Endothelial cell of umbilical vein (primary cell): ENCODE measurements at regions not wholly inside any gene's neighbourhood (a gene's known extent, or its start where the extent isn't known, plus 50 kb on each side); places are given as distances from the start of the nearest gene placed in this dataset.

Experiments used
- BruUV-seq: library from RNA; stranded (reverse); fragments of 400-500 nt; replicated peaks from 2 replicates; lab custom pipeline; 2021; lab: Mats Ljungman, UMichigan
- CTCF ChIA-PET: fragments of 300-600, 350-600 bp; sonication (Branson Sonifier 250); formaldehyde crosslinking; loops from one replicate; lab custom pipeline; 2021; ENCODE audit warnings: antibody characterized with exemption, inconsistent platforms; lab: Charles Lee
- POLR2A ChIA-PET: fragments of 300-600, 350-600 bp; sonication (Branson Sonifier 250); formaldehyde crosslinking; loops from one replicate; lab custom pipeline; 2021; ENCODE audit warnings: antibody characterized with exemption, inconsistent platforms; lab: Charles Lee
- DNase-seq: peaks from one replicate; pipeline ENCODE4 v3.0.0-alpha.2; 2011; ENCODE audit warnings: low read depth, low spot score
- FAIRE-seq: peaks from 2 replicates; lab custom pipeline; 2011; peaks lifted over from hg19 to GRCh38; lab: Jason Lieb, UNC
- H2AFZ ChIP-seq: 2 replicates; pipeline ENCODE4 v1.6.0; 2012; ENCODE audit warnings: low read depth, low read length, control low read depth, inconsistent platforms
- H3K27ac ChIP-seq: 2 replicates; pipeline ENCODE4 v1.5.1; 2011; ENCODE audit warnings: low read depth, mild to moderate bottlenecking, control low read depth, low read length, moderate library complexity; ENCODE audit not compliant: insufficient read depth
- H3K27me3 ChIP-seq, 2 experiments: 2 replicates each; pipeline versions ENCODE4 v1.6.0 to v1.6.1; 2011; ENCODE audit warnings: low read length in 2 of 2, mixed read lengths in 1 of 2; ENCODE audit not compliant: control insufficient read depth in 2 of 2, insufficient read depth in 2 of 2
- H3K36me3 ChIP-seq, 2 experiments: 2 replicates in 1 of 2; 3 replicates in 1 of 2; pipeline ENCODE4 v1.5.1; 2011; ENCODE audit warnings: low read length in 2 of 2, mild to moderate bottlenecking in 1 of 2, moderate library complexity in 1 of 2; ENCODE audit not compliant: control insufficient read depth in 2 of 2, insufficient read depth in 2 of 2; ENCODE audit errors: extremely low read depth in 1 of 2
- H3K4me1 ChIP-seq: 3 replicates; pipeline ENCODE4 v1.5.1; 2011; ENCODE audit warnings: mild to moderate bottlenecking, low read length; ENCODE audit not compliant: control insufficient read depth, insufficient read depth; ENCODE audit errors: extremely low read depth
- H3K4me2 ChIP-seq: 2 replicates; pipeline ENCODE4 v1.6.1; 2011; ENCODE audit warnings: low read length, control low read depth, mixed read lengths; ENCODE audit not compliant: insufficient read depth
- H3K4me3 ChIP-seq, 3 experiments: fragments of 200-600 bp in 1 of 3; sonication (generic), shearing (Covaris generic) in 1 of 3; replicated peaks in 1 of 3; 2 replicates each; pipeline ENCODE4 v1.5.1; 2011 to 2016; ENCODE audit warnings: control low read depth in 3 of 3, low read length in 3 of 3, mild to moderate bottlenecking in 2 of 3, inconsistent platforms in 1 of 3, low read depth in 1 of 3, moderate library complexity in 1 of 3; ENCODE audit not compliant: insufficient read depth in 1 of 3
- H3K79me2 ChIP-seq: 2 replicates; pipeline ENCODE4 v1.6.0; 2012; ENCODE audit warnings: low read length, inconsistent platforms; ENCODE audit not compliant: control insufficient read depth, insufficient read depth
- H3K9ac ChIP-seq: replicated peaks from 2 replicates; pipeline ENCODE3; 2011; ENCODE audit warnings: low read length, control low read depth; ENCODE audit not compliant: insufficient read depth; ENCODE audit errors: extremely low read depth
- H3K9me1 ChIP-seq: replicated peaks from 3 replicates; pipeline ENCODE4 v1.6.0; 2011; ENCODE audit warnings: mild to moderate bottlenecking, low read length; ENCODE audit not compliant: control insufficient read depth, insufficient read depth; ENCODE audit errors: extremely low read depth
- H3K9me3 ChIP-seq: replicated peaks from 2 replicates; pipeline ENCODE4 v1.5.1; 2012; ENCODE audit warnings: low read length, inconsistent platforms; ENCODE audit not compliant: control insufficient read depth, insufficient read depth
- H4K20me1 ChIP-seq: replicated peaks from 2 replicates; pipeline ENCODE3; 2011; ENCODE audit warnings: mild to moderate bottlenecking, low read length; ENCODE audit not compliant: control insufficient read depth, insufficient read depth; ENCODE audit errors: extremely low read depth
- EZH2 ChIP-seq: IDR thresholded peaks from 2 replicates; pipeline ENCODE4 v1.6.1; 2012; ENCODE audit warnings: borderline replicate concordance, low read depth, mild to moderate bottlenecking, moderate library complexity, low read length, inconsistent platforms; ENCODE audit not compliant: severe bottlenecking
- FOS ChIP-seq: IDR thresholded peaks from 2 replicates; pipeline ENCODE4 v1.6.1; 2011; ENCODE audit warnings: mild to moderate bottlenecking, low read length, moderate library complexity, borderline replicate concordance; ENCODE audit not compliant: insufficient read depth
- GATA2 ChIP-seq: IDR thresholded peaks from 2 replicates; pipeline ENCODE4 v1.7.0; 2011; ENCODE audit warnings: low read depth, mild to moderate bottlenecking, moderate library complexity, mixed read lengths, low read length; ENCODE audit not compliant: insufficient read length, insufficient read depth
- MYC ChIP-seq: IDR thresholded peaks from one replicate; pipeline ENCODE4 v1.6.1; 2011; ENCODE audit warnings: mild to moderate bottlenecking, low read depth, low read length
- POLR2A ChIP-seq: IDR thresholded peaks from 2 replicates; pipeline ENCODE4 v1.6.1; 2012; ENCODE audit warnings: low read depth, mild to moderate bottlenecking, control low read depth, low read length
- POLR2AphosphoS5 ChIP-seq: IDR thresholded peaks from 2 replicates; pipeline ENCODE4 v1.6.1; 2012; ENCODE audit warnings: low read depth, mild to moderate bottlenecking, control low read depth, low read length, moderate library complexity; ENCODE audit not compliant: insufficient read depth
- dilution Hi-C: fragments of 300-500 bp; cut with MboI; formaldehyde crosslinking; loops from one replicate; pipeline ENCODE4 v1.15.0; 2019; ENCODE audit warnings: low sequenced_read_pairs; ENCODE audit not compliant: extremely low pct_ligation_motif_present
- intact Hi-C: fragments of 100-400 bp; cut with micrococcal nuclease; formaldehyde crosslinking; loops from one replicate; pipeline ENCODE4 v1.10.0; 2022
- TF ChIP-seq, protein P1 (sequence below): IDR thresholded peaks from 2 replicates; pipeline ENCODE4 v1.6.1; 2011; ENCODE audit not compliant: insufficient read depth, insufficient read length
- TF ChIP-seq, protein P2 (sequence below), 2 donors: IDR thresholded peaks; 1 replicate in 1 of 2; 2 replicates in 1 of 2; pipeline ENCODE4 v1.5.1; 2011; ENCODE audit warnings: low read length in 2 of 2, mild to moderate bottlenecking in 2 of 2, moderate library complexity in 2 of 2, control low read depth in 1 of 2, inconsistent platforms in 1 of 2, low read depth in 1 of 2; ENCODE audit not compliant: insufficient read depth in 1 of 2; ENCODE audit errors: extremely low read depth in 1 of 2

DNA sequence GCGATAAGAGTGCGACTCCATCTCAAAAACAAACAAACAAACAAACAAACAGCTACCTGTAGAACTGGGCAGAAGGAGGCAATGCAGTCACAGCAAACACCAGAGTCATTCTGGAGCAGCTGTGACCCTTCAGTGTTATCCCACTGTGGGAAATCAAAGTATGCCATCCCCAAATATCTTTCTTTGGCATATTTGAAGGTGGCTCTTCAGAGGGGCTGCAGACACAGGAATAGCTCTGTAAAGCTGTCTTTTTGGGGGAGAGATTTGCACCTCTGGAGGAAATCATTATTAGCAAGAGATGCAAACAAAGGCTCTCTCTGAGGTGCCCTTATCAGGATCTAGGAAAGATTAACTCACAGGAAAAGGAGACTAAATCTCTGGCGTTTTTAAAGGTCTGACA lies 98.5 kb upstream of the XPO1 start:
- TF ChIP-seq, protein P1, sequence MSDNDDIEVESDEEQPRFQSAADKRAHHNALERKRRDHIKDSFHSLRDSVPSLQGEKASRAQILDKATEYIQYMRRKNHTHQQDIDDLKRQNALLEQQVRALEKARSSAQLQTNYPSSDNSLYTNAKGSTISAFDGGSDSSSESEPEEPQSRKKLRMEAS = no peak
- TF ChIP-seq MYC = no peak
- TF ChIP-seq POLR2AphosphoS5 = no peak
- no peak for TF ChIP-seq GATA2
- TF ChIP-seq POLR2A = no peak
- no peak for TF ChIP-seq EZH2
- TF ChIP-seq FOS = no peak
- TF ChIP-seq, protein P2, sequence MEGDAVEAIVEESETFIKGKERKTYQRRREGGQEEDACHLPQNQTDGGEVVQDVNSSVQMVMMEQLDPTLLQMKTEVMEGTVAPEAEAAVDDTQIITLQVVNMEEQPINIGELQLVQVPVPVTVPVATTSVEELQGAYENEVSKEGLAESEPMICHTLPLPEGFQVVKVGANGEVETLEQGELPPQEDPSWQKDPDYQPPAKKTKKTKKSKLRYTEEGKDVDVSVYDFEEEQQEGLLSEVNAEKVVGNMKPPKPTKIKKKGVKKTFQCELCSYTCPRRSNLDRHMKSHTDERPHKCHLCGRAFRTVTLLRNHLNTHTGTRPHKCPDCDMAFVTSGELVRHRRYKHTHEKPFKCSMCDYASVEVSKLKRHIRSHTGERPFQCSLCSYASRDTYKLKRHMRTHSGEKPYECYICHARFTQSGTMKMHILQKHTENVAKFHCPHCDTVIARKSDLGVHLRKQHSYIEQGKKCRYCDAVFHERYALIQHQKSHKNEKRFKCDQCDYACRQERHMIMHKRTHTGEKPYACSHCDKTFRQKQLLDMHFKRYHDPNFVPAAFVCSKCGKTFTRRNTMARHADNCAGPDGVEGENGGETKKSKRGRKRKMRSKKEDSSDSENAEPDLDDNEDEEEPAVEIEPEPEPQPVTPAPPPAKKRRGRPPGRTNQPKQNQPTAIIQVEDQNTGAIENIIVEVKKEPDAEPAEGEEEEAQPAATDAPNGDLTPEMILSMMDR (IDR thresholded peaks at IDR 0.05; ENCODE audit: extremely low read depth in 1 of 2, insufficient read depth in 1 of 2, low read depth in 1 of 2, low read length in 2 of 2) = no peak
- peaks cover 4% of the 10 kb centered on the region for H3K4me1 ChIP-seq
- no peak overlapping the region for H3K27ac ChIP-seq
- H3K79me2 ChIP-seq = no peaks in the 10 kb centered on the region
- H4K20me1 ChIP-seq = no peaks in the 10 kb centered on the region
- ChIA-PET CTCF (interaction anchor here (0.9 to 5.5 kb wide), 4 partner anchors 15 to 501 kb away, joined by 3 to 56 read pairs (median 4); no protein-coding TSS in a partner anchor), POLR2A (no interaction called here)
- no peaks in the 10 kb centered on the region for H3K9me3 ChIP-seq
- H3K36me3 ChIP-seq = no peaks in the 10 kb centered on the region
- dilution Hi-C loops = no loop called here
- no peak overlapping the region for H3K9ac ChIP-seq
- H2AFZ ChIP-seq = no peak overlapping the region
- BruUV-seq = no TSS peak
- DNase-seq = no peak
- peaks cover 0 to 3% of the 10 kb centered on the region in 2 experiments for H3K27me3 ChIP-seq
- H3K4me3 ChIP-seq = no peak overlapping the region
- intact Hi-C loops = loop anchor here (10.0 kb wide), 1 partner anchor 502 kb away; no protein-coding TSS in a partner anchor
- H3K9me1 ChIP-seq = no peaks in the 10 kb centered on the region
- H3K4me2 ChIP-seq = no peak overlapping the region
- no peak for FAIRE-seq
